ENCODE measurements at regions not wholly inside any gene's neighbourhood (a gene's known extent, or its start where the extent isn't known, plus 50 kb on each side); places are given as distances from the start of the nearest gene placed in this dataset.

DNA sequence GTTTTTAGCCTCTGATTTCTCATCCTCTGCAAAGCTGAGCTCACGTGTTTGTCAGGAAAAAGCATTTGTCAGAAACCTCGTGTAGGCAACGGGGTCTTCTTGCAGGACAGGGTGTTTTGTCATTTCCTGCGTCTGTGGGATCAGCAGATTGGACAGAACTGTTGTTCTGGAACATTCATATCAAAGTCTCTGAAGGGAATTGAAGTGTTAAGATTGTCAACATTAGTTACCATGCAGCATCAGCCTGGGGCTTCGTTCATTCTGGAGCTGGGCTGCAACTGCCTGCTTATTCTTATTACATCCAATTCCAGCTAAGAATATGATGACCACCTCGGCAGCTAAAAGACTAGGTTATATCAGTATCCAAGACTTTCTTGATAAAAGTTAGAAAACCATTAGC lies 71.0 kb upstream of the RALGAPA2 start:
- Histone ChIP-seq H3K9me3 (no peaks in the 10 kb centered on the region), H3K4me1 (no peaks in the 10 kb centered on the region), H3K4me3 (no peak overlapping the region), H3K27me3 (no peaks in the 10 kb centered on the region), H3K36me3 (no peaks in the 10 kb centered on the region), H3K27ac (no peak overlapping the region)
- TF ChIP-seq, protein P1, sequence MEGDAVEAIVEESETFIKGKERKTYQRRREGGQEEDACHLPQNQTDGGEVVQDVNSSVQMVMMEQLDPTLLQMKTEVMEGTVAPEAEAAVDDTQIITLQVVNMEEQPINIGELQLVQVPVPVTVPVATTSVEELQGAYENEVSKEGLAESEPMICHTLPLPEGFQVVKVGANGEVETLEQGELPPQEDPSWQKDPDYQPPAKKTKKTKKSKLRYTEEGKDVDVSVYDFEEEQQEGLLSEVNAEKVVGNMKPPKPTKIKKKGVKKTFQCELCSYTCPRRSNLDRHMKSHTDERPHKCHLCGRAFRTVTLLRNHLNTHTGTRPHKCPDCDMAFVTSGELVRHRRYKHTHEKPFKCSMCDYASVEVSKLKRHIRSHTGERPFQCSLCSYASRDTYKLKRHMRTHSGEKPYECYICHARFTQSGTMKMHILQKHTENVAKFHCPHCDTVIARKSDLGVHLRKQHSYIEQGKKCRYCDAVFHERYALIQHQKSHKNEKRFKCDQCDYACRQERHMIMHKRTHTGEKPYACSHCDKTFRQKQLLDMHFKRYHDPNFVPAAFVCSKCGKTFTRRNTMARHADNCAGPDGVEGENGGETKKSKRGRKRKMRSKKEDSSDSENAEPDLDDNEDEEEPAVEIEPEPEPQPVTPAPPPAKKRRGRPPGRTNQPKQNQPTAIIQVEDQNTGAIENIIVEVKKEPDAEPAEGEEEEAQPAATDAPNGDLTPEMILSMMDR (IDR thresholded peaks at IDR 0.05): no peak
- no peak for TF ChIP-seq POLR2A (IDR thresholded peaks at IDR 0.05)
- intact Hi-C loops (cut with DNase I; ENCODE audit: low total_unique reads): no loop called here
- no peak for DNase-seq

DNA sequence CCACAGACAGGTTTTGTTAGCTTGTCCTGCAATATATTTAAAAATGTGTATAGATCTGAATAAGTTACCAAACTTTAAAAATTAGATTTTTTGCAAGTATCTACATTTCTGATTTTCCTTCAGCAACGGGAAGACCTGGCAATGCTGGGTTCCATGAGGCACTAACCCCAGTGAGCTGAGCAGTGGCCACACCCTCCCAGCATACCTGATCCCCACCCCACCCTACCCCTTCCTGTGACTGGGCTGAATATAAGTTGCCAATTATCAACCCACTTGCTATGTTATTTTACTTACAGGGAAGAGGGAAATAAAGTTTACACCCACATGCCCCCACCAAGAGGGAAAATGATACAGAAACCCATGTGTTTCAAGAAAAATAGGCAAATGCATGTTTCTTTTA lies 70.3 kb upstream of the RALGAPA2 start:
- no peaks in the 10 kb centered on the region for H3K9me3 ChIP-seq
- TF ChIP-seq POLR2A (IDR thresholded peaks at IDR 0.05): no peak
- TF ChIP-seq, protein P1 (IDR thresholded peaks at IDR 0.05): no peak
- intact Hi-C loops (cut with DNase I; ENCODE audit: low total_unique reads): no loop called here
- no peak for DNase-seq
- no peak overlapping the region for H3K27ac ChIP-seq
- H3K27me3 ChIP-seq: no peaks in the 10 kb centered on the region
- no peaks in the 10 kb centered on the region for H3K36me3 ChIP-seq
- H3K4me1 ChIP-seq: no peaks in the 10 kb centered on the region
- no peak overlapping the region for H3K4me3 ChIP-seq

DNA sequence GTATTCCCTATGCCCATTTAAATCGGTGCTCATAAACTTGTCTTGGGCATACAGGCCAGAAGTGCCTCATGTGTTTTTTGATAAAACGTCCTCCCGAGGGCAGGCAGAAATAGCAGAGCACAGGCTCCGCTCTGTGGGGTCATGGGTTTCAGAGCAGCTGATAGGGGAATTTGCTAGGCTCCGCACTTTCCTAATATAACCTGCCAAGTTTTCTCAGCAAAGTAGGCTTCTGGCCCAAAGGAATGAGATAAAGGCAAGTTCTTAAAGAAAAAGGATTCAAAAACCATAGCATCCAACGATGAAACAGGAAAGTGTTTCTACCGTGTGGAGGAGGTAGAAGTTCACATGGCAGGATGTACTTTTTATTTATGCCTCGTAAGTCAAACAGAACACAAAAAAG lies 69.8 kb upstream of the RALGAPA2 start:
- Histone ChIP-seq H3K27me3 (no peaks in the 10 kb centered on the region), H3K27ac (peak overlapping the region; percentile 18 to 50), H3K36me3 (no peaks in the 10 kb centered on the region), H3K4me1 (no peaks in the 10 kb centered on the region), H3K4me3 (no peak overlapping the region), H3K9me3 (no peaks in the 10 kb centered on the region)
- intact Hi-C loops (cut with DNase I; ENCODE audit: low total_unique reads): no loop called here
- no peak for TF ChIP-seq POLR2A (IDR thresholded peaks at IDR 0.05)
- TF ChIP-seq, protein P1 (IDR thresholded peaks at IDR 0.05): no peak
- peak in 1 of 2 donors; percentile 21 for DNase-seq

DNA sequence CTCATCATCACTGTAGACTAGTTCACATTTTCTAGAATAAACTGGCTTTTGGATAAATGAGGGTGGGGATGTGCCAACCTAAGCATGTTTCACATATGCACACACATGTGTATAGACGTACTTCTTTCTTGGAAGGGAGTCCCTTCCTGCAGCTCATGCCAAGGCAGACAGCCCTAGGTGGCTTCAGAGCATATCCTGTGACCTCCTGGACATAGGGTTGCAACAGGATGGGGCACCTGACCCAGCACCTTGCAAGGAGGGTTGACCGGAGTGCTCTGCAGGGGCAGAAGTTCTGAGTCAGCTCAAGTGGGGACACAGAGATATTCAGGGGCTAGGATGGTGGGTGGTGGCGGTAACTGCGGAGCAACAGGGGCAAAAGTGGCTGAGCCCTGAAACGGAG lies 68.6 kb upstream of the RALGAPA2 start:
- intact Hi-C loops (cut with DNase I; ENCODE audit: low total_unique reads): no loop called here
- Histone ChIP-seq H3K9me3 (no peaks in the 10 kb centered on the region), H3K4me3 (no peak overlapping the region), H3K36me3 (no peaks in the 10 kb centered on the region), H3K27me3 (no peaks in the 10 kb centered on the region), H3K4me1 (no peaks in the 10 kb centered on the region), H3K27ac (no peak overlapping the region)
- no peak for DNase-seq
- no peak for TF ChIP-seq POLR2A (IDR thresholded peaks at IDR 0.05)
- TF ChIP-seq, protein P1 (IDR thresholded peaks at IDR 0.05): no peak

DNA sequence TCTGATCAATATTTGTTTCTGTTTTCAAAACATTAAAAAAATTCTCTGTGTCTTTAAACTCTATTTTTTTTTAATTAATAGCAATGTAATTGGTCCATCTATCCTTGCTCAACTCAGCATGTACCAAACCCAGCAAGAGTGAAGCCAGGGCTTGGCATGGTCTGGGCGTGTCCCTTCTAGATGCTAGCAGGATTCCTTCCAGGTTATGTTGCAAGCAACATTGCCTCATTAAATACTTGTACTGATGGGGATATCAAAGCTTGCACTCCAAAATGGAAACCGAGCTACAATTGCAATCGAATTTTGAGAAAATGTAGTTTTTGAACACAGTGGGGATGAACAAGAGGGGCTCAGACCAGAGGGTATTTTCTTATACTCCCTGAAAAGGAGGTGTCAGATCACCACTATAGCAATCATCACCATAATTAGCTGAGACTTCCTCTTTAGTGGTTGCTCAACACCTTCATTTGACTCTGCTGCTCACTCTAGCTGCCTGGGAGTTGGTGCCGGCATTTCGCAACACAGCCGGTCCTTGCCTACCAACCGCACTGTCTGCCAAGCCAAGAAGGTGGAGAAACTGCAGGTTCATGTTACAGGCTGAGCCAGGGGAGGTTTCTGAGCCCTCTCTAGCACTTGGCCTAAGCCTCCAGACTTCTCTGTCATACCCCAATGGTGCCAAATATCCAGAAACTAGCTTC lies 67.8 kb upstream of the RALGAPA2 start:
- TF ChIP-seq POLR2A (IDR thresholded peaks at IDR 0.05): no peak
- TF ChIP-seq, protein P1 (IDR thresholded peaks at IDR 0.05): no peak
- no peaks in the 10 kb centered on the region for H3K9me3 ChIP-seq
- no peaks in the 10 kb centered on the region for H3K4me1 ChIP-seq
- intact Hi-C loops (cut with DNase I; ENCODE audit: low total_unique reads): no loop called here
- H3K27me3 ChIP-seq: no peaks in the 10 kb centered on the region
- peak in 1 of 2 donors; percentile 60 for DNase-seq
- no peak overlapping the region for H3K27ac ChIP-seq
- no peaks in the 10 kb centered on the region for H3K36me3 ChIP-seq
- H3K4me3 ChIP-seq: no peak overlapping the region
